SK-N-SH (cell line): ENCODE measurements at regions not wholly inside any gene's neighbourhood (a gene's known extent, or its start where the extent isn't known, plus 50 kb on each side); places are given as distances from the start of the nearest gene placed in this dataset.

Source experiments
- CTCF ChIA-PET: fragments of 300-600, 350-600 bp; formaldehyde crosslinking; extraction: SDS; loops from one replicate; lab custom pipeline; 2021; lab: Yijun Ruan, JAX
- POLR2A ChIA-PET: fragments of 350-600 bp; sonication (Branson Sonifier 250); formaldehyde crosslinking; extraction: SDS; loops from one replicate; lab custom pipeline; 2020; ENCODE audit warnings: antibody characterized with exemption, inconsistent platforms; lab: Yijun Ruan, JAX
- DNase-seq: peaks from one replicate; pipeline ENCODE4 v3.0.0; 2012
- H2AFZ ChIP-seq: fragments of 200-600 bp; sonication (generic); 2 replicates; pipeline ENCODE4 v1.8.1; 2016; ENCODE audit warnings: antibody characterized with exemption, mild to moderate bottlenecking, low read depth
- H3F3A ChIP-seq: fragments of 200-600 bp; sonication (generic); replicated peaks from 2 replicates; pipeline ENCODE3; 2016; ENCODE audit warnings: antibody characterized with exemption, mild to moderate bottlenecking; ENCODE audit not compliant: insufficient read depth
- H3K27ac ChIP-seq, 2 experiments: fragments of 200-500 bp in 1 of 2; fragments of 200-600 bp in 1 of 2; sonication (Bioruptor generic) in 1 of 2; sonication (generic), shearing (Covaris generic) in 1 of 2; 2 replicates each; pipeline versions ENCODE4 v1.5.1 to v1.6.1; 2014 to 2016; ENCODE audit warnings: low read depth in 2 of 2, inconsistent platforms in 1 of 2, low read length in 1 of 2, mild to moderate bottlenecking in 1 of 2, mixed read lengths in 1 of 2
- H3K27me3 ChIP-seq: fragments of 200-600 bp; sonication (generic), shearing (Covaris generic); 2 replicates; pipeline ENCODE4 v1.6.1; 2016; ENCODE audit warnings: mixed run types; ENCODE audit not compliant: insufficient read depth
- H3K36me3 ChIP-seq, 2 experiments: fragments of 200-500 bp in 1 of 2; fragments of 200-600 bp in 1 of 2; sonication (Bioruptor generic) in 1 of 2; sonication (generic) in 1 of 2; replicated peaks in 1 of 2; 2 replicates each; pipeline versions ENCODE3 to v1.5.1; 2014 to 2016; ENCODE audit warnings: low read length in 1 of 2, mild to moderate bottlenecking in 1 of 2; ENCODE audit not compliant: insufficient read depth in 2 of 2, control insufficient read depth in 1 of 2
- H3K4me1 ChIP-seq, 2 experiments: fragments of 200-500 bp in 1 of 2; fragments of 200-600 bp in 1 of 2; sonication (Bioruptor generic) in 1 of 2; sonication (generic), shearing (Covaris generic) in 1 of 2; 2 replicates each; pipeline versions ENCODE4 v1.5.1 to v1.6.1; 2014 to 2016; ENCODE audit warnings: low read depth in 1 of 2, low read length in 1 of 2, mixed run types in 1 of 2; ENCODE audit not compliant: insufficient read depth in 2 of 2, control insufficient read depth in 1 of 2
- H3K4me2 ChIP-seq: fragments of 200-600 bp; sonication (generic), shearing (Covaris generic); 2 replicates; pipeline ENCODE4 v1.6.1; 2017; ENCODE audit warnings: mixed run types
- H3K4me3 ChIP-seq, 2 experiments: fragments of 200-500 bp in 1 of 2; fragments of 200-600 bp in 1 of 2; sonication (Bioruptor generic) in 1 of 2; sonication (generic), shearing (Covaris generic) in 1 of 2; 2 replicates each; pipeline versions ENCODE4 v1.5.1 to v1.8.1; 2014 to 2016; ENCODE audit warnings: low read depth in 2 of 2, inconsistent platforms in 1 of 2, low read length in 1 of 2, mild to moderate bottlenecking in 1 of 2, mixed read lengths in 1 of 2, moderate library complexity in 1 of 2
- H3K79me2 ChIP-seq: fragments of 200-600 bp; sonication (generic); 2 replicates; pipeline ENCODE4 v1.8.1; 2017; ENCODE audit warnings: mild to moderate bottlenecking; ENCODE audit not compliant: insufficient read depth
- H3K9ac ChIP-seq: fragments of 200-600 bp; sonication (generic); 2 replicates; pipeline ENCODE4 v1.6.1; 2017; ENCODE audit warnings: mixed run types
- H3K9me2 ChIP-seq: fragments of 200-600 bp; sonication (generic); 2 replicates; pipeline ENCODE4 v1.6.1; 2017; ENCODE audit warnings: mixed run types
- H3K9me3 ChIP-seq: fragments of 200-600 bp; sonication (generic); 2 replicates; pipeline ENCODE4 v1.6.1; 2017; ENCODE audit warnings: mixed run types, mild to moderate bottlenecking, moderate library complexity
- H4K20me1 ChIP-seq: fragments of 200-600 bp; sonication (generic); 2 replicates; pipeline ENCODE4 v1.6.1; 2017; ENCODE audit warnings: mild to moderate bottlenecking, mixed run types; ENCODE audit not compliant: insufficient read depth
- CHD2 ChIP-seq: fragments of 150-350 bp; IDR thresholded peaks from 2 replicates; pipeline ENCODE4 v1.6.1; 2018; ENCODE audit warnings: low read length; ENCODE audit not compliant: partially characterized antibody
- CTCF ChIP-seq: fragments of 200-600 bp; sonication (generic); IDR thresholded peaks from 2 replicates; pipeline ENCODE4 v1.6.1; 2017; ENCODE audit warnings: antibody characterized with exemption, mild to moderate bottlenecking, moderate library complexity
- EP300 ChIP-seq, 2 experiments: IDR thresholded peaks; 2 replicates each; pipeline versions ENCODE4 v1.4.0 to v1.6.1; 2012; ENCODE audit warnings: borderline replicate concordance in 1 of 2, low read depth in 1 of 2, low read length in 1 of 2
- FOXJ3 ChIP-seq: sonication (generic); formaldehyde crosslinking; IDR thresholded peaks from 2 replicates; pipeline ENCODE4 v1.5.1; 2020; ENCODE audit warnings: mild to moderate bottlenecking, missing genetic modification reagents
- FOXM1 ChIP-seq: IDR thresholded peaks from 2 replicates; pipeline ENCODE4 v1.4.0; 2012; ENCODE audit warnings: low read depth, mild to moderate bottlenecking
- GABPA ChIP-seq: IDR thresholded peaks from 2 replicates; pipeline ENCODE4 v1.4.0; 2012; ENCODE audit warnings: low read depth, mild to moderate bottlenecking
- GATA2 ChIP-seq: sonication (generic); formaldehyde crosslinking; IDR thresholded peaks from 2 replicates; pipeline ENCODE4 v1.5.0; 2020; ENCODE audit warnings: mild to moderate bottlenecking, missing genetic modification reagents
- MAX ChIP-seq: IDR thresholded peaks from 2 replicates; pipeline ENCODE4 v1.4.0; 2012; ENCODE audit warnings: low read depth
- MXI1 ChIP-seq: IDR thresholded peaks from 2 replicates; pipeline ENCODE4 v1.6.1; 2012; ENCODE audit warnings: mild to moderate bottlenecking, low read depth, low read length, improper control_type of control experiment
- NFIC ChIP-seq: IDR thresholded peaks from 2 replicates; pipeline ENCODE4 v1.4.0; 2012; ENCODE audit warnings: borderline replicate concordance
- NRF1 ChIP-seq: IDR thresholded peaks from 2 replicates; pipeline ENCODE4 v1.6.1; 2012; ENCODE audit warnings: low read depth, mild to moderate bottlenecking, low read length
- POLR2AphosphoS5 ChIP-seq: IDR thresholded peaks from 2 replicates; pipeline ENCODE4 v1.6.1; 2012; ENCODE audit warnings: low read depth, low read length
- RAD21 ChIP-seq: IDR thresholded peaks from 2 replicates; pipeline ENCODE4 v1.6.1; 2012; ENCODE audit warnings: mild to moderate bottlenecking, low read length
- REST ChIP-seq: IDR thresholded peaks from 2 replicates; pipeline ENCODE4 v1.6.1; 2012; ENCODE audit warnings: mild to moderate bottlenecking, low read depth, low read length, moderate library complexity
- SIN3A ChIP-seq: IDR thresholded peaks from 2 replicates; pipeline ENCODE4 v1.6.1; 2012; ENCODE audit warnings: low read depth, mild to moderate bottlenecking, low read length, moderate library complexity, borderline replicate concordance
- USF1 ChIP-seq: IDR thresholded peaks from 2 replicates; pipeline ENCODE4 v1.4.0; 2012; ENCODE audit warnings: low read depth, borderline replicate concordance
- USF2 ChIP-seq: fragments of 150-350 bp; IDR thresholded peaks from 2 replicates; pipeline ENCODE4 v1.6.1; 2017; ENCODE audit warnings: antibody characterized with exemption, low read length, low read depth, borderline replicate concordance
- YY1 ChIP-seq: IDR thresholded peaks from 2 replicates; pipeline ENCODE4 v1.4.0; 2012; ENCODE audit warnings: low read depth, mild to moderate bottlenecking
- WGBS: methylation state at CpG from one replicate; pipeline ENCODE4 v1.1.6; 2017; ENCODE audit warnings: low lambda C conversion rate; 5-methylcytosine and 5-hydroxymethylcytosine counted together

- TF ChIP-seq CTCF (no peak), USF2 (no peak)
Observed at GRCh38 chr16:51916814-51917213, 630.1 kb downstream of the TOX3 start (continued).

GRCh38 chr16:51916231-51916630 is 630.7 kb downstream of the TOX3 start:
- Histone ChIP-seq H4K20me1 (no peaks in the 10 kb centered on the region), H3K79me2 (no peaks in the 10 kb centered on the region), H3K4me2 (no peak overlapping the region), H3K4me3 (no peak overlapping the region), H3K4me1 (no peaks in the 10 kb centered on the region), H3K9ac (no peak overlapping the region), H3K36me3 (no peaks in the 10 kb centered on the region), H3K27ac (no peak overlapping the region), H3F3A (no peaks in the 10 kb centered on the region), H3K27me3 (no peaks in the 10 kb centered on the region), H3K9me3 (no peaks in the 10 kb centered on the region), H2AFZ (no peak overlapping the region), H3K9me2 (no peaks in the 10 kb centered on the region)
- WGBS = 15% methylated on average over 4 of the region's 4 CpGs
- CTCF ChIA-PET = no interaction called here
- TF ChIP-seq NFIC = no peak
- TF ChIP-seq MAX = no peak
- no peak for TF ChIP-seq FOXJ3 (CRISPR knock-in tag)
- no peak for TF ChIP-seq SIN3A
- no peak for TF ChIP-seq FOXM1
- no peak for TF ChIP-seq EP300 (IDR thresholded peaks at IDR 0.05; ENCODE audit: borderline replicate concordance in 1 of 2, low read depth in 1 of 2, low read length in 1 of 2)
- no peak for TF ChIP-seq CHD2
- no peak for TF ChIP-seq NRF1
- TF ChIP-seq RAD21 = no peak
- TF ChIP-seq MXI1 = no peak
- TF ChIP-seq USF1 = no peak
- TF ChIP-seq POLR2AphosphoS5 = no peak
- no peak for TF ChIP-seq GATA2
- no peak for TF ChIP-seq REST
- TF ChIP-seq YY1 = no peak
- no peak for TF ChIP-seq GABPA
- POLR2A ChIA-PET = no interaction called here
- no peak for DNase-seq
